C4-2B (cell line): ENCODE measurements at regions not wholly inside any gene's neighbourhood (a gene's known extent, or its start where the extent isn't known, plus 50 kb on each side); places are given as distances from the start of the nearest gene placed in this dataset.

Experiments used
- CTCF ChIP-seq: fragments of 450-650 bp; conservative IDR thresholded peaks from 2 replicates; pipeline ENCODE4 v1.5.1; 2017; ENCODE audit warnings: mild to moderate bottlenecking
- ZFX ChIP-seq: fragments of 450-650 bp; IDR thresholded peaks from 2 replicates; pipeline ENCODE4 v1.6.1; 2017

GRCh38 chr9:89779405-89780203 is 174.8 kb downstream of the GADD45G start:
- no peak for TF ChIP-seq CTCF
- TF ChIP-seq ZFX = no peak
